Neural progenitor cell (in vitro differentiated cells): ENCODE measurements at regions not wholly inside any gene's neighbourhood (a gene's known extent, or its start where the extent isn't known, plus 50 kb on each side); places are given as distances from the start of the nearest gene placed in this dataset.

Experiments used
- DNase-seq: peaks from one replicate; pipeline ENCODE4 v3.0.0-alpha.2; 2016; ENCODE audit warnings: low spot score
- H2AFZ ChIP-seq: fragments of 200-600 bp; sonication (generic); replicated peaks from 2 replicates; pipeline ENCODE4 v1.6.1; 2016; ENCODE audit warnings: antibody characterized with exemption
- H3F3A ChIP-seq: fragments of 200-600 bp; sonication (generic); 2 replicates; pipeline ENCODE4 v1.6.1; 2016; ENCODE audit warnings: antibody characterized with exemption, low read depth
- H3K27ac ChIP-seq: fragments of 200-600 bp; sonication (generic); 2 replicates; pipeline ENCODE4 v1.5.1; 2016; ENCODE audit warnings: mild to moderate bottlenecking
- H3K27me3 ChIP-seq: fragments of 200-600 bp; sonication (generic); 2 replicates; pipeline ENCODE4 v1.6.1; 2016; ENCODE audit warnings: mild to moderate bottlenecking, moderate library complexity
- H3K36me3 ChIP-seq: fragments of 200-600 bp; sonication (generic); 2 replicates; pipeline ENCODE4 v1.5.1; 2016
- H3K4me1 ChIP-seq: fragments of 200-600 bp; sonication (generic); 2 replicates; pipeline ENCODE4 v1.6.1; 2016; ENCODE audit warnings: mixed run types
- H3K4me2 ChIP-seq: fragments of 200-600 bp; sonication (generic); 2 replicates; pipeline ENCODE4 v1.6.1; 2016
- H3K4me3 ChIP-seq: fragments of 200-600 bp; sonication (generic); 2 replicates; pipeline ENCODE4 v1.5.1; 2016
- H3K79me2 ChIP-seq: fragments of 200-600 bp; sonication (generic); 2 replicates; pipeline ENCODE4 v1.6.1; 2016; ENCODE audit warnings: low read depth
- H3K9ac ChIP-seq: fragments of 200-600 bp; sonication (generic); 2 replicates; pipeline ENCODE4 v1.6.1; 2016
- H3K9me3 ChIP-seq: fragments of 200-600 bp; sonication (generic); 2 replicates; pipeline ENCODE4 v1.5.1; 2016; ENCODE audit warnings: low read depth
- H4K20me1 ChIP-seq: fragments of 200-600 bp; sonication (generic); 2 replicates; pipeline ENCODE4 v1.6.1; 2016; ENCODE audit warnings: low read depth
- H3K27ac Mint-ChIP-seq: 3 replicates; pipeline ENCODE4 v1.8.0; 2021; ENCODE audit warnings: mixed read lengths
- H3K27me3 Mint-ChIP-seq: 2 replicates; pipeline ENCODE4 v1.8.0; 2022; ENCODE audit warnings: low read depth, mild to moderate bottlenecking, inconsistent platforms, moderate library complexity, mixed read lengths; ENCODE audit not compliant: insufficient read depth
- H3K36me3 Mint-ChIP-seq: 3 replicates; pipeline ENCODE4 v1.8.0; 2021; ENCODE audit warnings: mixed read lengths
- H3K4me1 Mint-ChIP-seq: 3 replicates; pipeline ENCODE4 v1.8.0; 2021; ENCODE audit warnings: mixed read lengths
- H3K4me3 Mint-ChIP-seq: 3 replicates; pipeline ENCODE4 v1.8.0; 2021; ENCODE audit warnings: mild to moderate bottlenecking, moderate library complexity, mixed read lengths
- H3K9me3 Mint-ChIP-seq: 3 replicates; pipeline ENCODE4 v1.8.0; 2020; ENCODE audit warnings: mixed read lengths
- CTCF ChIP-seq: fragments of 200-600 bp; sonication (generic); IDR thresholded peaks from 2 replicates; pipeline ENCODE4 v1.5.1; 2017; ENCODE audit warnings: antibody characterized with exemption, mild to moderate bottlenecking
- EZH2 ChIP-seq: fragments of 200-600 bp; sonication (generic); IDR thresholded peaks from 2 replicates; pipeline ENCODE4 v1.6.1; 2017; ENCODE audit warnings: antibody characterized with exemption, mild to moderate bottlenecking, moderate library complexity
- EZH2phosphoT487 ChIP-seq: fragments of 200-600 bp; sonication (generic); IDR thresholded peaks from 2 replicates; pipeline ENCODE4 v1.6.1; 2017; ENCODE audit warnings: antibody characterized with exemption

- H3K79me2 ChIP-seq, result no peaks in the 10 kb centered on the region
- H3K4me1 Mint-ChIP-seq, result no peaks in the 10 kb centered on the region
- H3K36me3 Mint-ChIP-seq, result no peaks in the 10 kb centered on the region
- H3K9me3 ChIP-seq, result no peaks in the 10 kb centered on the region
- no peak for TF ChIP-seq EZH2
- H3K27ac ChIP-seq, result no peak overlapping the region
- no peak for DNase-seq
- no peaks in the 10 kb centered on the region for H3K36me3 ChIP-seq
- H3K9ac ChIP-seq, result no peak overlapping the region
- no peak overlapping the region for H3K4me3 ChIP-seq
- no peaks in the 10 kb centered on the region for H3K27me3 ChIP-seq
- H4K20me1 ChIP-seq, result no peaks in the 10 kb centered on the region
- peaks cover 2% of the 10 kb centered on the region for H3K9me3 Mint-ChIP-seq
- no peaks in the 10 kb centered on the region for H3F3A ChIP-seq
- H3K27me3 Mint-ChIP-seq, result peaks cover 2% of the 10 kb centered on the region
- no peaks in the 10 kb centered on the region for H3K4me1 ChIP-seq
- H3K4me3 Mint-ChIP-seq, result no peak overlapping the region
- H3K27ac Mint-ChIP-seq, result no peak overlapping the region
- no peak overlapping the region for H2AFZ ChIP-seq
- H3K4me2 ChIP-seq, result no peak overlapping the region
Observed at GRCh38 chrX:87402256-87402655, 115.3 kb upstream of the KLHL4 start.

GRCh38 chrX:87403551-87403950 lies 114.1 kb upstream of the KLHL4 start:
- no peak overlapping the region for H3K4me3 Mint-ChIP-seq
- H3K27me3 Mint-ChIP-seq, result peaks cover 2% of the 10 kb centered on the region
- no peaks in the 10 kb centered on the region for H3F3A ChIP-seq
- H2AFZ ChIP-seq, result no peak overlapping the region
- no peaks in the 10 kb centered on the region for H3K79me2 ChIP-seq
- H3K4me1 ChIP-seq, result no peaks in the 10 kb centered on the region
- no peaks in the 10 kb centered on the region for H4K20me1 ChIP-seq
- H3K27ac Mint-ChIP-seq, result no peak overlapping the region
- H3K36me3 Mint-ChIP-seq, result no peaks in the 10 kb centered on the region
- H3K4me1 Mint-ChIP-seq, result no peaks in the 10 kb centered on the region
- no peaks in the 10 kb centered on the region for H3K27me3 ChIP-seq
- no peak overlapping the region for H3K4me3 ChIP-seq
- H3K36me3 ChIP-seq, result no peaks in the 10 kb centered on the region
- H3K9me3 Mint-ChIP-seq, result peaks cover 2% of the 10 kb centered on the region
- H3K4me2 ChIP-seq, result no peak overlapping the region
- no peak overlapping the region for H3K9ac ChIP-seq
- DNase-seq, result no peak
- no peak overlapping the region for H3K27ac ChIP-seq
- no peaks in the 10 kb centered on the region for H3K9me3 ChIP-seq
- TF ChIP-seq EZH2phosphoT487, result no peak
- no peak for TF ChIP-seq EZH2
- TF ChIP-seq CTCF, result no peak

- Mint-ChIP-seq H3K4me3 (no peak overlapping the region), H3K4me1 (no peaks in the 10 kb centered on the region), H3K27me3 (no peaks in the 10 kb centered on the region), H3K27ac (peak overlapping the region; percentile 36), H3K36me3 (no peaks in the 10 kb centered on the region), H3K9me3 (no peaks in the 10 kb centered on the region)
- Histone ChIP-seq H3K27me3 (no peaks in the 10 kb centered on the region), H2AFZ (no peak overlapping the region), H3K79me2 (no peaks in the 10 kb centered on the region), H3K36me3 (no peaks in the 10 kb centered on the region), H3K9ac (no peak overlapping the region), H3K4me3 (no peak overlapping the region), H3K9me3 (no peaks in the 10 kb centered on the region), H4K20me1 (no peaks in the 10 kb centered on the region), H3K4me2 (no peak overlapping the region), H3K4me1 (no peaks in the 10 kb centered on the region), H3K27ac (no peak overlapping the region), H3F3A (no peaks in the 10 kb centered on the region)
- no peak for TF ChIP-seq EZH2
- no peak for TF ChIP-seq CTCF
- no peak for TF ChIP-seq EZH2phosphoT487
- DNase-seq, result no peak
Observed at GRCh38 chrX:87409113-87409841, 108.3 kb upstream of the KLHL4 start.

GRCh38 chrX:87425618-87426017 lies 92.0 kb upstream of the KLHL4 start:
- no peaks in the 10 kb centered on the region for H3K27me3 ChIP-seq
- Mint-ChIP-seq H3K36me3 (no peaks in the 10 kb centered on the region), H3K9me3 (no peaks in the 10 kb centered on the region), H3K27ac (no peak overlapping the region), H3K27me3 (no peaks in the 10 kb centered on the region), H3K4me3 (no peak overlapping the region), H3K4me1 (no peaks in the 10 kb centered on the region)
- H3K36me3 ChIP-seq, result no peaks in the 10 kb centered on the region
- no peaks in the 10 kb centered on the region for H3K79me2 ChIP-seq
- no peak overlapping the region for H2AFZ ChIP-seq
- DNase-seq, result no peak
- no peaks in the 10 kb centered on the region for H3K4me1 ChIP-seq
- no peak overlapping the region for H3K4me3 ChIP-seq
- TF ChIP-seq CTCF (no peak), EZH2phosphoT487 (no peak), EZH2 (no peak)
- no peaks in the 10 kb centered on the region for H4K20me1 ChIP-seq
- H3K9ac ChIP-seq, result no peak overlapping the region
- H3K27ac ChIP-seq, result no peak overlapping the region
- H3K4me2 ChIP-seq, result no peak overlapping the region
- no peaks in the 10 kb centered on the region for H3F3A ChIP-seq
- H3K9me3 ChIP-seq, result no peaks in the 10 kb centered on the region
